Mesenteric fat pad (tissue), 1 donor: ENCODE measurements at regions not wholly inside any gene's neighbourhood (a gene's known extent, or its start where the extent isn't known, plus 50 kb on each side); places are given as distances from the start of the nearest gene placed in this dataset.

Experiments used
- DNase-seq: peaks from one replicate; pipeline ENCODE4 v3.0.0-alpha.2; 2020; ENCODE audit warnings: low spot score
- donor health status: DM: yes; HTN: yes; CAD: no.

DNA sequence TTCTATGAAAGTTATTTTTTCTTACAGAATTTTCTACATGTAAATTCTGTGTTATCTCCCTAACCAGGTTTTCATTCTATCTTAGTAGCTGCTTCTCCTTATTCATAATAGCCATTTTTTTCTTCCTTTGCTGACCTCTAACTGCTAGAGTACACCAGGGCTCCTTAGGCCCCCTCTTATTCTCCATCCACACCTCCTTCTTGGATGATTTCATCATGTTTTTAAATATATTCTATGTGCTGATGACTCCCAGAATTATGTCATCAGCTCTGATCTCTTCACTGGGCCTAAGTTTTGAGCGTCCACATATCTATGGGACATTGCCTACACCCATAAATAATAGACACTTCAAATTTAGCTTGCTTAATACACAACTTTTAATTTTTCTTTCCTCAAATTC lies 721.5 kb downstream of the SLC16A7 start:
- no peak for DNase-seq

DNA sequence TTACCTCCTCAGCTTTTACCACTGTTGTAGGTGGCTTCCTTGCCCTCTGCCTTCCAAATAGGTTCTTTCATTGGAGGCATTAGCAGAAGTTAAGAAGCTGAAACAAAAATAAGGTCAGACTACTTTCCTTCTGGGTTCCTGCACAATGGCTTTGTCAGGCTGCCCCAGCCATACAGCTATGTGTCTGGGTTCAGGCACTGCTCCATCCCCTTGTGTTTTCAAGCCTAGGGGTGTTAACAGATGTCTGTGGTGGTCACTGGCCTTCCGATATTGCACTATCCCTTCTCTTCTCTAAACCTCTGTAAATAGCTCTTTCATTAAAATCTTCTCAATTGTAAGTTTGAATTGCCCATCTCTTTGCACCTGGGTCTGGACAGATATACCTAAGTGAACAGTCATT lies 728.9 kb downstream of the SLC16A7 start:
- no peak for DNase-seq

DNA sequence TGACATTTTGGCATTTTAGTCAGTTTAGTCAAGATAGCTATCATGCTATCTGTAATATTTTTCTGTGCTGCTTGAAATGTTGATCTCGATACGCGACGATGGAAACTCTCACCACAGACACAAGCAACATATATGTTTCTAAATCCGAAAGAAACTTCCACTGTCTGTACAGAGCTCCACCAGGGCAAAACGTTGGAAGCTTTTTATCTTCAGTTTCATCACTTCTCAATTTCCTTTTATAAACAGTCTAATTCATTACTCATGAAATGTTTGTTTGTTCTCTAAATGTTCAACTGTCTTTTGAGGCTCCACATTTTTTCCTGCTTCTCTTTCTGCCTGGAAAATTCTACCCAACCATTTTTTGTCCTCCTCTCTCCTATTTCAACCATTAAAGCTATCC lies 737.6 kb downstream of the SLC16A7 start:
- no peak for DNase-seq

GRCh38 chr12:60335745-60336144 lies 739.9 kb downstream of the SLC16A7 start:
- no peak for DNase-seq

GRCh38 chr12:60337839-60338549 lies 742.2 kb downstream of the SLC16A7 start:
- DNase-seq: no peak

DNA sequence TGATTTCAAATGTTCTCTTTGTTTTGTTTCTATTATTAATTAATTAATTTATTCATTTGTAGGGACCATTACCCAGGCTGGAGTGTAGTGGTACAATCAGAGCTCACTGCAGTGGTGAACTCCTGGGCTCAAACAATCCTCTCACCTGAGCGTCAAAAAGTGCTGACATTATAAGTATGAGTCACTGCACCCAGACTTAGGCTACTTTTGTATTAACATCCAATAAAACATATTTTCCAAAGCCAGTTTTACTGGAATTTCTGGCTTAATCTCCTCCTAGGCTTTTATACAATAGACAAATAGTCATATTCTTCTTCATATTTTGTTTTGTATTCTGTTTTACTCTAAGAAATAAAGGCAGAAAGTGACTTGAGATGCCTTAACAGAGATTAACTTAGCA lies 749.6 kb downstream of the SLC16A7 start:
- DNase-seq: no peak

- no peak for DNase-seq
These were observed 753.6 kb downstream of the SLC16A7 start for GRCh38 chr12:60349232-60349978.

- no peak for DNase-seq
These were observed 791.5 kb downstream of the SLC16A7 start for GRCh38 chr12:60387356-60387755.

GRCh38 chr12:60391051-60391450 lies 795.2 kb downstream of the SLC16A7 start:
- no peak for DNase-seq

GRCh38 chr12:60391791-60392190 lies 796.0 kb downstream of the SLC16A7 start:
- DNase-seq: no peak

GRCh38 chr12:60393093-60393492 lies 797.3 kb downstream of the SLC16A7 start:
- DNase-seq: no peak

- no peak for DNase-seq
These were observed 798.8 kb downstream of the SLC16A7 start for GRCh38 chr12:60394665-60395064.

DNA sequence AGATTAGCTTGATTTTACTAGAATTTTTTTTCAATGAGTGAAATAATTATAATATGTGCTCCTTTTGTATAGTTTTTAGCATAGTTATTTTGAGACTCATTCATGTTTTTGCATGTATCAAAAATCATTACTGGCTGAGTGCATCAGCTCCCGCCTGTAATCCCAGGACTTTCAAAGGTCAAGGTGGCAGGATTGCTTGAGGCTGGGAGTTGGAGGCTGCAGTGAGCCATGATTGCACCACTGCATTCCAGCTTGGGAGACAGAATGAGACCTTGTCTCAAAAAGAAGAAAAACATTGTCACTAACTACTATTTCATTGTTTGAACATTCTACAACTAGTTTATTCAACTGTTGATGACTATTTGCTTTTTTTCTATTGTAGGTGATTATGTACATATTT lies 802.7 kb downstream of the SLC16A7 start:
- no peak for DNase-seq

DNA sequence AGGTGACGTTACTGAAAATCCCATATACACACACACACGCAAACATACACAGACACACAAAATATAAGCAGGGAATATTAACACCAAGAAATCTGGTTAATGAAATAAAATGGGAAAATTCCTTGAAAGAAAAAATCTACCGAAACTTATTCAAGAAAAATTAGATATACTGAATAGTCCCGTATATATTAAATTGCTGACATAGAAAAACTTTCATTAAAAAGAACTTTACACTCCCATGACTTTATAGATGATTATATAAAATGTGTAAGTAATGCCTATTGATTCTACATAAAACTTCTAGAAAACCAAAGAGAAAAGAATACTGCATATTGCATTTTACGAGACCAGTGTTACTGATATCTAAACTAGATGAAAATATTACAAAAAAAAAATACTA lies 803.2 kb downstream of the SLC16A7 start:
- no peak for DNase-seq

DNA sequence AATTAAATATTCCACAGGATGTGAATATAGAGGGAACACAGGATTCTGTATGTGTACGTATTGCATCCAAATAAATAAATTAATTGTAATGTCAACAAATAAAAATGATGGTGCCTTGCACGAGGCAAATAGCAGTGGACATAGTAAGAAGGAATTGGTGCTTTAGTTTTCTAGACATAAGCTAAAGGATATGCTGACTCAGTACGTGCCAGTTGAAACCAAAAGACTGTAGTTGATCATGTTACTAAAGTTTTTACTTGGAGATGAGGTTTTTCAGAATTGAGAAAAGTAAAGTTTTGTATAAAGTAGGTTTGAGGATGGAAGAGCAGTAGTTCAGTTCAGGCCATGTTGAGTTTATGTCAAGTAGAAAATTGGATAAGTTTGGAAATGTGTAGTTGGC lies 807.2 kb downstream of the SLC16A7 start:
- DNase-seq: no peak

DNA sequence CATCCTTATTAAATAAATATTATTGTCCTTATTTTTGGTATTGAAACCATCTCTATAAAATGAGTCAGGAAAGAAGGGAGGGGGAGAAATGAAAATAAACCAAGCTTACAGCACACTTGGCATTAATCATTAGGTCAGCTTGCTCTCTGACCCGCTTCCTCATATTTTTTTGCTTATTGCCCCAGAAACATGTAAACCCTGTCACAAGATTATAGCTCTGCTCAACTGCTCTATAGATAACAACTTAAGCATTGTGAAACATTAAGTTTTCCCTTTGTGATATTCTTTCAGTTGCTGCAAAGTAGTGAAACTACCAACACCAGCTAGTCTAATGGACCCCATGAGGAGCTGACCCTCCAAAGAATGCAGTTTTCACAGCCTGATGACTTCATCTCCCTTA lies 819.5 kb downstream of the SLC16A7 start:
- no peak for DNase-seq

GRCh38 chr12:60419986-60420385 lies 824.2 kb downstream of the SLC16A7 start:
- no peak for DNase-seq

- no peak for DNase-seq
These were observed 825.9 kb downstream of the SLC16A7 start for GRCh38 chr12:60421741-60422140.

DNA sequence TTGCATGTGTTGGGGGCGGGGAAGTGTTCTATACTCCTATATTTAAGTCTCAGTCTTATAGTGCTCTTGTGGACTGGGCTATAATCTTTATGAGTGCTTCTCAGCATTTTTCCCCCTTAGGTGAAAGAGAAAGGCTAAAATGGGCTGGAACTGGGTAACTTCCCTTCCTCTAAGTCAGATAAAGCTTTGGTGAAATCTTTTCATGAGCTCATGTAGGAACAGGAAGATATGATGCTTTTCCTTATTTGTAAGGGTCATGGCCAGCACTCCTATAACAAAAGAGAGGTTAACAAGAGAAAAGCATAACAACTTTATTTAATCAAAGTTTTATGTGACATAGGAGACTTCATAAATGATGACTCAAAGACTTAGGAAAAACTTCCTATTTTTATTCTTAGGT lies 841.5 kb downstream of the SLC16A7 start:
- no peak for DNase-seq

DNA sequence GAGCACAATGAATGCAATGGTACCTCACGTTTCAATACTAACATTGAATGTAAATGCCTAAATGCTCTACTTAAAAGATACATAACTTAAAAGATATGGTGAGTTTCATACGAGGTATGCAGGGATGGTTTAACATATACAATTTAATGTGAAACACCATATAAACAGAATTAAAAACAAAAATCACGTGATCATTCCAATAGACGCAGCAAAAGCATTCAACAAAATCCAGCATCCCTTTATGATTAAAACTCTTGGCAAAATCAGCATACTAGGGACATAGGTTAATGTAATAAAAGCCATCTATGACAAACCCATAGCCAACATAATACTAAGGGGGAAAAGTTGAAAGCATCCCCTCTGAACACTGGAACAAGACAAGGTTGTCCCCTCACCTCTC lies 845.7 kb downstream of the SLC16A7 start:
- DNase-seq: no peak

- DNase-seq: no peak
These were observed 855.6 kb downstream of the SLC16A7 start for GRCh38 chr12:60451457-60451856.

DNA sequence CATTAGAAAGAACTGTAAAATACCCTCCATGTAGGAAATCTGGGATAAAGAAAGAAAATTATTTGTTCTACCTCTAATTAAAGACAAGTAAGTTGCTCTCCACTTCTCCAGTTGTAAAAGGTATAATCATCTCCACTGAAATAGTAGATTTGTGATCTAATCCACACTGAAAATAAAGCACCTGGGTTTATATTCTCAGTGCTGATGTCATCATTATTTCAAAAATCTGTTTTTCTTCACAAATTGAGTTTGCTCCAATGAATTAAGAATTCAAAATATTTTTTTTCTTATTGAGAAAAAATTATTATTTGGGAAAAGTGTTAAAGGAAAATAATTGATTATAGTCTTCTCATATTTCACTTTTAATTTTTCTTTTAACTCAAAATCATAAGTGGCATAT lies 869.2 kb downstream of the SLC16A7 start:
- no peak for DNase-seq

GRCh38 chr12:60468546-60468945 lies 872.7 kb downstream of the SLC16A7 start:
- no peak for DNase-seq
